ENCODE measurements at regions not wholly inside any gene's neighbourhood (a gene's known extent, or its start where the extent isn't known, plus 50 kb on each side); places are given as distances from the start of the nearest gene placed in this dataset.

DNA sequence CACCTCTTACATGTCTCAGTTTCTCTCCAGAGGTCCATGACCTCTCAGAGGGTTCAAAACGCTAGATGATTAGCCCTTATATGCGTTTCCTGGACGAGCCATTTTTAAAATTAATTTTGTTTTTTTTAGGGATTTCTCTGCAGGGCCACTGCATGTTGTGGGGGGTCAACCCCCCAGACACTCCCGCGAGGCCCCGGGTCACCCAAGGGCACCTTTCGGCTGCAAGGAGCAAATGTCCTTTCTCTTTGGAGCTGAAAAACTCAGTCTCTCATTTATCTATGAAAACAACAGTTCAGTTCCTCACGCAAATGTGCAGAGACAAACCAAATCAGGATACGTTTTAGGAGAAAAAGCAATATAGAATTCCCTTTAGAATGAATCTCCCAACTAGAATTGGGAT lies 944.3 kb upstream of the SEMA6D start (continued):
- TF ChIP-seq, protein P1, sequence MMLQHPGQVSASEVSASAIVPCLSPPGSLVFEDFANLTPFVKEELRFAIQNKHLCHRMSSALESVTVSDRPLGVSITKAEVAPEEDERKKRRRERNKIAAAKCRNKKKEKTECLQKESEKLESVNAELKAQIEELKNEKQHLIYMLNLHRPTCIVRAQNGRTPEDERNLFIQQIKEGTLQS (IDR thresholded peaks at IDR 0.05) = no peak
- TF ChIP-seq, protein P2, sequence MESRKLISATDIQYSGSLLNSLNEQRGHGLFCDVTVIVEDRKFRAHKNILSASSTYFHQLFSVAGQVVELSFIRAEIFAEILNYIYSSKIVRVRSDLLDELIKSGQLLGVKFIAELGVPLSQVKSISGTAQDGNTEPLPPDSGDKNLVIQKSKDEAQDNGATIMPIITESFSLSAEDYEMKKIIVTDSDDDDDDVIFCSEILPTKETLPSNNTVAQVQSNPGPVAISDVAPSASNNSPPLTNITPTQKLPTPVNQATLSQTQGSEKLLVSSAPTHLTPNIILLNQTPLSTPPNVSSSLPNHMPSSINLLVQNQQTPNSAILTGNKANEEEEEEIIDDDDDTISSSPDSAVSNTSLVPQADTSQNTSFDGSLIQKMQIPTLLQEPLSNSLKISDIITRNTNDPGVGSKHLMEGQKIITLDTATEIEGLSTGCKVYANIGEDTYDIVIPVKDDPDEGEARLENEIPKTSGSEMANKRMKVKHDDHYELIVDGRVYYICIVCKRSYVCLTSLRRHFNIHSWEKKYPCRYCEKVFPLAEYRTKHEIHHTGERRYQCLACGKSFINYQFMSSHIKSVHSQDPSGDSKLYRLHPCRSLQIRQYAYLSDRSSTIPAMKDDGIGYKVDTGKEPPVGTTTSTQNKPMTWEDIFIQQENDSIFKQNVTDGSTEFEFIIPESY (IDR thresholded peaks at IDR 0.05; ENCODE audit: extremely low read depth, insufficient replicate concordance, low read length) = no peak

DNA sequence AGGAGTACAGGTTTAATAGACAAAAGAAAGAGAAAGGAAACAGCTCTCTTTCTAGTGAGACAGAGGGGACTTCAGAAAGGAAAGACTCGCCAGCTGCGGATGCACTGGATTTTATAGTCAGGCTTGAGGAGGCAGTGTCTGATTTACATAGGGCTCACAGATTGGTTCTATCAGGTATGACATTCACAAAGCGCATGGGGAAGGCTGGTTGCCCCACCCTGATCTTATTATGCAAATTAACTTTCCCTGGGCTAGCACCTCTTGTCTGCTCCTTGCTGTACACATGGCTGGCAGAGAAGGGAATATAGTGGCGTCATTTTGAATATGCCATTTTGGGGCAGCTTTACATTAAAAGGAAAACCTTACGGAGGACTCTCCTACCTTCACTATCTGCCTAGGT lies 938.4 kb upstream of the SEMA6D start:
- Histone ChIP-seq H3K27me3 (ENCODE audit: insufficient read depth, low read length) (no peaks in the 10 kb centered on the region), H3K4me1 (ENCODE audit: control insufficient read depth in 1 of 2, insufficient read depth in 2 of 2, low read length in 2 of 2) (no peaks in the 10 kb centered on the region), H3K9me2 (ENCODE audit: insufficient read depth) (no peaks in the 10 kb centered on the region), H3K4me2 (ENCODE audit: low read length) (no peak overlapping the region), H3K9ac (ENCODE audit: low read length) (no peak overlapping the region), H3K9me3 (ENCODE audit: control insufficient read depth in 1 of 2, insufficient read depth in 1 of 2, low read depth in 1 of 2, low read length in 2 of 2) (peaks cover 15 to 39% of the 10 kb centered on the region in 2 experiments; a peak in 3 of 4 replicates), H3K27ac (ENCODE audit: low read depth, low read length) (no peak overlapping the region), H3K36me3 (ENCODE audit: control insufficient read depth in 1 of 2, insufficient read depth in 2 of 2, low read length in 2 of 2) (no peaks in the 10 kb centered on the region), H2AFZ (ENCODE audit: low read depth, low read length, poor library complexity, severe bottlenecking) (no peak overlapping the region), H3K79me2 (ENCODE audit: insufficient read depth, low read length) (no peaks in the 10 kb centered on the region), H3K4me3 (replicated peaks in 1 of 2; ENCODE audit: low read depth in 1 of 2, low read length in 2 of 2) (no peak overlapping the region), H4K20me1 (ENCODE audit: insufficient read depth) (no peaks in the 10 kb centered on the region)
- intact Hi-C loops (cut with micrococcal nuclease) = no loop called here
- no TSS peak for BruUV-seq (replicated peaks)
- no peak for ATAC-seq
- DNase-seq (ENCODE audit: low read depth, low spot score) = no peak
- ChIA-PET CTCF (no interaction called here), RAD21 (ENCODE audit: low non-redundant PET in 1 of 2, low total read pairs in 2 of 2, uncharacterized antibody in 2 of 2, unreplicated experiment in 2 of 2) (no interaction called here), POLR2A (no interaction called here)
- no peak for TF ChIP-seq ZNF274 (IDR thresholded peaks at IDR 0.05; ENCODE audit: low read depth, low read length)
- TF ChIP-seq, protein P3, sequence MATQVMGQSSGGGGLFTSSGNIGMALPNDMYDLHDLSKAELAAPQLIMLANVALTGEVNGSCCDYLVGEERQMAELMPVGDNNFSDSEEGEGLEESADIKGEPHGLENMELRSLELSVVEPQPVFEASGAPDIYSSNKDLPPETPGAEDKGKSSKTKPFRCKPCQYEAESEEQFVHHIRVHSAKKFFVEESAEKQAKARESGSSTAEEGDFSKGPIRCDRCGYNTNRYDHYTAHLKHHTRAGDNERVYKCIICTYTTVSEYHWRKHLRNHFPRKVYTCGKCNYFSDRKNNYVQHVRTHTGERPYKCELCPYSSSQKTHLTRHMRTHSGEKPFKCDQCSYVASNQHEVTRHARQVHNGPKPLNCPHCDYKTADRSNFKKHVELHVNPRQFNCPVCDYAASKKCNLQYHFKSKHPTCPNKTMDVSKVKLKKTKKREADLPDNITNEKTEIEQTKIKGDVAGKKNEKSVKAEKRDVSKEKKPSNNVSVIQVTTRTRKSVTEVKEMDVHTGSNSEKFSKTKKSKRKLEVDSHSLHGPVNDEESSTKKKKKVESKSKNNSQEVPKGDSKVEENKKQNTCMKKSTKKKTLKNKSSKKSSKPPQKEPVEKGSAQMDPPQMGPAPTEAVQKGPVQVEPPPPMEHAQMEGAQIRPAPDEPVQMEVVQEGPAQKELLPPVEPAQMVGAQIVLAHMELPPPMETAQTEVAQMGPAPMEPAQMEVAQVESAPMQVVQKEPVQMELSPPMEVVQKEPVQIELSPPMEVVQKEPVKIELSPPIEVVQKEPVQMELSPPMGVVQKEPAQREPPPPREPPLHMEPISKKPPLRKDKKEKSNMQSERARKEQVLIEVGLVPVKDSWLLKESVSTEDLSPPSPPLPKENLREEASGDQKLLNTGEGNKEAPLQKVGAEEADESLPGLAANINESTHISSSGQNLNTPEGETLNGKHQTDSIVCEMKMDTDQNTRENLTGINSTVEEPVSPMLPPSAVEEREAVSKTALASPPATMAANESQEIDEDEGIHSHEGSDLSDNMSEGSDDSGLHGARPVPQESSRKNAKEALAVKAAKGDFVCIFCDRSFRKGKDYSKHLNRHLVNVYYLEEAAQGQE (IDR thresholded peaks at IDR 0.05; ENCODE audit: low read depth) = no peak
- no peak for TF ChIP-seq SP1 (IDR thresholded peaks at IDR 0.05; ENCODE audit: low read depth)
- TF ChIP-seq, protein P1 (IDR thresholded peaks at IDR 0.05) = no peak
- TF ChIP-seq FOSL1 (IDR thresholded peaks at IDR 0.05; ENCODE audit: low read depth) = no peak
- TF ChIP-seq CEBPB (IDR thresholded peaks at IDR 0.05; ENCODE audit: low read depth) = no peak
- TF ChIP-seq POLR2AphosphoS5 (IDR thresholded peaks at IDR 0.05; ENCODE audit: low read depth, low read length) = no peak
- no peak for TF ChIP-seq YY1 (IDR thresholded peaks at IDR 0.05; ENCODE audit: extremely low read depth, insufficient replicate concordance, low read depth, low read length)
- TF ChIP-seq SRF (IDR thresholded peaks at IDR 0.05; ENCODE audit: low read depth) = no peak
- TF ChIP-seq EZH2 (IDR thresholded peaks at IDR 0.05) = no peak

Measured in HCT116 (cell line).